GM23248 (cell line): ENCODE measurements at regions not wholly inside any gene's neighbourhood (a gene's known extent, or its start where the extent isn't known, plus 50 kb on each side); places are given as distances from the start of the nearest gene placed in this dataset.

Experiments
- EZH2 ChIP-seq: fragments of 200-600 bp; sonication (generic); IDR thresholded peaks from 2 replicates; pipeline ENCODE4 v1.6.1; 2018; ENCODE audit warnings: antibody characterized with exemption, mild to moderate bottlenecking; ENCODE audit not compliant: insufficient read depth, poor library complexity, severe bottlenecking
- EZH2phosphoT487 ChIP-seq: fragments of 200-600 bp; sonication (generic); IDR thresholded peaks from 2 replicates; pipeline ENCODE4 v1.6.1; 2018; ENCODE audit warnings: antibody characterized with exemption, moderate library complexity, mild to moderate bottlenecking, low read depth; ENCODE audit not compliant: insufficient read depth

DNA sequence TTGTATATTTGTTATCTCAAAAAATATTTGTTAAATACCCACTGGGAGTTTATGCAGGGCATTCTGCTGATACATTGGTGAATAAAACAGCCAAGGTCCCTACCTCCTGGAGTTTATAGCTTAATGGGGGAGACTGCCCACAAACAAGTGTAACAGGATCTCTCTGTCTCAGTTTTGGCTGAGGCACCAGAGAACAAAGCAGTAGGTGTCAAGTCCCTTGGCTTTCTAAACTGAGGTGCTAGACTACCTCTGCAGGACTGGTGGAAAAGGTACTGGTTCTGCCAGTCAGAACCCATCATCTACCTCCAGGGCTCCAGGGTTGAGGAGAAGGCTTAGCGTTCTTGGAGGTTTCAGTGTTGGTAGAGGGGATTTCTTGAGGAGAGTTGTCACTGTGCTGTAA, 188.4 kb upstream of the ELL2 start:
- no peak for TF ChIP-seq EZH2
- TF ChIP-seq EZH2phosphoT487 = no peak
